SK-N-SH (cell line): ENCODE measurements at regions not wholly inside any gene's neighbourhood (a gene's known extent, or its start where the extent isn't known, plus 50 kb on each side); places are given as distances from the start of the nearest gene placed in this dataset.

Experiments used
- CTCF ChIA-PET: fragments of 300-600, 350-600 bp; formaldehyde crosslinking; extraction: SDS; loops from one replicate; lab custom pipeline; 2021; lab: Yijun Ruan, JAX
- POLR2A ChIA-PET: fragments of 350-600 bp; sonication (Branson Sonifier 250); formaldehyde crosslinking; extraction: SDS; loops from one replicate; lab custom pipeline; 2020; ENCODE audit warnings: antibody characterized with exemption, inconsistent platforms; lab: Yijun Ruan, JAX
- DNase-seq: peaks from one replicate; pipeline ENCODE4 v3.0.0; 2012
- H2AFZ ChIP-seq: fragments of 200-600 bp; sonication (generic); 2 replicates; pipeline ENCODE4 v1.8.1; 2016; ENCODE audit warnings: antibody characterized with exemption, mild to moderate bottlenecking, low read depth
- H3F3A ChIP-seq: fragments of 200-600 bp; sonication (generic); replicated peaks from 2 replicates; pipeline ENCODE3; 2016; ENCODE audit warnings: antibody characterized with exemption, mild to moderate bottlenecking; ENCODE audit not compliant: insufficient read depth
- H3K27ac ChIP-seq, 2 experiments: fragments of 200-500 bp in 1 of 2; fragments of 200-600 bp in 1 of 2; sonication (Bioruptor generic) in 1 of 2; sonication (generic), shearing (Covaris generic) in 1 of 2; 2 replicates each; pipeline versions ENCODE4 v1.5.1 to v1.6.1; 2014 to 2016; ENCODE audit warnings: low read depth in 2 of 2, inconsistent platforms in 1 of 2, low read length in 1 of 2, mild to moderate bottlenecking in 1 of 2, mixed read lengths in 1 of 2
- H3K27me3 ChIP-seq: fragments of 200-600 bp; sonication (generic), shearing (Covaris generic); 2 replicates; pipeline ENCODE4 v1.6.1; 2016; ENCODE audit warnings: mixed run types; ENCODE audit not compliant: insufficient read depth
- H3K36me3 ChIP-seq, 2 experiments: fragments of 200-500 bp in 1 of 2; fragments of 200-600 bp in 1 of 2; sonication (Bioruptor generic) in 1 of 2; sonication (generic) in 1 of 2; replicated peaks in 1 of 2; 2 replicates each; pipeline versions ENCODE3 to v1.5.1; 2014 to 2016; ENCODE audit warnings: low read length in 1 of 2, mild to moderate bottlenecking in 1 of 2; ENCODE audit not compliant: insufficient read depth in 2 of 2, control insufficient read depth in 1 of 2
- H3K4me1 ChIP-seq, 2 experiments: fragments of 200-500 bp in 1 of 2; fragments of 200-600 bp in 1 of 2; sonication (Bioruptor generic) in 1 of 2; sonication (generic), shearing (Covaris generic) in 1 of 2; 2 replicates each; pipeline versions ENCODE4 v1.5.1 to v1.6.1; 2014 to 2016; ENCODE audit warnings: low read depth in 1 of 2, low read length in 1 of 2, mixed run types in 1 of 2; ENCODE audit not compliant: insufficient read depth in 2 of 2, control insufficient read depth in 1 of 2
- H3K4me2 ChIP-seq: fragments of 200-600 bp; sonication (generic), shearing (Covaris generic); 2 replicates; pipeline ENCODE4 v1.6.1; 2017; ENCODE audit warnings: mixed run types
- H3K4me3 ChIP-seq, 2 experiments: fragments of 200-500 bp in 1 of 2; fragments of 200-600 bp in 1 of 2; sonication (Bioruptor generic) in 1 of 2; sonication (generic), shearing (Covaris generic) in 1 of 2; 2 replicates each; pipeline versions ENCODE4 v1.5.1 to v1.8.1; 2014 to 2016; ENCODE audit warnings: low read depth in 2 of 2, inconsistent platforms in 1 of 2, low read length in 1 of 2, mild to moderate bottlenecking in 1 of 2, mixed read lengths in 1 of 2, moderate library complexity in 1 of 2
- H3K79me2 ChIP-seq: fragments of 200-600 bp; sonication (generic); 2 replicates; pipeline ENCODE4 v1.8.1; 2017; ENCODE audit warnings: mild to moderate bottlenecking; ENCODE audit not compliant: insufficient read depth
- H3K9ac ChIP-seq: fragments of 200-600 bp; sonication (generic); 2 replicates; pipeline ENCODE4 v1.6.1; 2017; ENCODE audit warnings: mixed run types
- H3K9me2 ChIP-seq: fragments of 200-600 bp; sonication (generic); 2 replicates; pipeline ENCODE4 v1.6.1; 2017; ENCODE audit warnings: mixed run types
- H3K9me3 ChIP-seq: fragments of 200-600 bp; sonication (generic); 2 replicates; pipeline ENCODE4 v1.6.1; 2017; ENCODE audit warnings: mixed run types, mild to moderate bottlenecking, moderate library complexity
- H4K20me1 ChIP-seq: fragments of 200-600 bp; sonication (generic); 2 replicates; pipeline ENCODE4 v1.6.1; 2017; ENCODE audit warnings: mild to moderate bottlenecking, mixed run types; ENCODE audit not compliant: insufficient read depth
- GABPA ChIP-seq: IDR thresholded peaks from 2 replicates; pipeline ENCODE4 v1.4.0; 2012; ENCODE audit warnings: low read depth, mild to moderate bottlenecking
- TAF1 ChIP-seq: IDR thresholded peaks from 2 replicates; pipeline ENCODE4 v1.6.1; 2012; ENCODE audit warnings: low read depth, mild to moderate bottlenecking, low read length, moderate library complexity, borderline replicate concordance
- USF1 ChIP-seq: IDR thresholded peaks from 2 replicates; pipeline ENCODE4 v1.4.0; 2012; ENCODE audit warnings: low read depth, borderline replicate concordance
- WGBS: methylation state at CpG from one replicate; pipeline ENCODE4 v1.1.6; 2017; ENCODE audit warnings: low lambda C conversion rate; 5-methylcytosine and 5-hydroxymethylcytosine counted together

- H2AFZ ChIP-seq = no peak overlapping the region
- ChIA-PET POLR2A (no interaction called here), CTCF (no interaction called here)
- no peaks in the 10 kb centered on the region for H3K36me3 ChIP-seq
- H3K4me3 ChIP-seq = no peak overlapping the region
- H3K27me3 ChIP-seq = no peaks in the 10 kb centered on the region
- DNase-seq = no peak
- H3K4me2 ChIP-seq = no peak overlapping the region
- 38% methylated on average over 3 of the region's 3 CpGs for WGBS
- H3K9ac ChIP-seq = no peak overlapping the region
- no peak overlapping the region for H3K27ac ChIP-seq
- no peaks in the 10 kb centered on the region for H3F3A ChIP-seq
- H4K20me1 ChIP-seq = no peaks in the 10 kb centered on the region
- H3K79me2 ChIP-seq = no peaks in the 10 kb centered on the region
- TF ChIP-seq GABPA = no peak
- no peak for TF ChIP-seq USF1
- TF ChIP-seq TAF1 = no peak
- no peaks in the 10 kb centered on the region for H3K9me2 ChIP-seq
- no peaks in the 10 kb centered on the region for H3K4me1 ChIP-seq
- H3K9me3 ChIP-seq = peaks cover 15% of the 10 kb centered on the region
These were observed 50.6 kb upstream of the STARD8 start for GRCh38 chrX:68596871-68597270.
